ENCODE measurements at regions not wholly inside any gene's neighbourhood (a gene's known extent, or its start where the extent isn't known, plus 50 kb on each side); places are given as distances from the start of the nearest gene placed in this dataset.

GRCh38 chr4:111697176-111697942 lies 447.9 kb upstream of the FAM241A start:
- no peak overlapping the region for H3K4me3 ChIP-seq
- H3K27ac ChIP-seq: no peak overlapping the region
- no peak for TF ChIP-seq CTCF (IDR thresholded peaks at IDR 0.05)
- intact Hi-C loops (cut with DNase I): no loop called here
- peaks cover 0 to 11% (median 0%) of the 10 kb centered on the region in 7 donors for H3K27me3 ChIP-seq
- H3K9me3 ChIP-seq: no peaks in the 10 kb centered on the region
- 51 to 68% methylated on average over 2 of the region's 2 CpGs for WGBS, 2 donors
- DNase-seq (no peak), ATAC-seq (no peak)
- H3K36me3 ChIP-seq: no peaks in the 10 kb centered on the region
- no peaks in the 10 kb centered on the region for H3K4me1 ChIP-seq

- H3K4me3 ChIP-seq: no peak overlapping the region
- H3K36me3 ChIP-seq: no peaks in the 10 kb centered on the region
- H3K27ac ChIP-seq: no peak overlapping the region
- intact Hi-C loops (cut with DNase I): no loop called here
- H3K4me1 ChIP-seq: no peaks in the 10 kb centered on the region
- H3K9me3 ChIP-seq: no peaks in the 10 kb centered on the region
- DNase-seq: no peak
- ATAC-seq: no peak
- H3K27me3 ChIP-seq: peaks cover 0 to 10% (median 0%) of the 10 kb centered on the region in 7 donors
- TF ChIP-seq CTCF (IDR thresholded peaks at IDR 0.05): no peak
Measured at GRCh38 chr4:111698361-111698760, 446.9 kb upstream of the FAM241A start.

GRCh38 chr4:111699165-111699564 lies 446.1 kb upstream of the FAM241A start:
- intact Hi-C loops (cut with DNase I): no loop called here
- Histone ChIP-seq H3K27me3 (peaks cover 0 to 8% (median 0%) of the 10 kb centered on the region in 7 donors), H3K9me3 (no peaks in the 10 kb centered on the region), H3K36me3 (no peaks in the 10 kb centered on the region), H3K4me3 (no peak overlapping the region), H3K4me1 (no peaks in the 10 kb centered on the region), H3K27ac (no peak overlapping the region)
- DNase-seq (no peak), ATAC-seq (no peak)
- TF ChIP-seq CTCF (IDR thresholded peaks at IDR 0.05): no peak

GRCh38 chr4:111701102-111701501 lies 444.2 kb upstream of the FAM241A start:
- Histone ChIP-seq H3K27me3 (peaks cover 0 to 3% (median 0%) of the 10 kb centered on the region in 7 donors), H3K4me3 (no peak overlapping the region), H3K4me1 (no peaks in the 10 kb centered on the region), H3K9me3 (no peaks in the 10 kb centered on the region), H3K27ac (no peak overlapping the region), H3K36me3 (no peaks in the 10 kb centered on the region)
- ATAC-seq: no peak
- 81 to 86% methylated on average over 3 of the region's 3 CpGs for WGBS, 2 donors
- no peak for TF ChIP-seq CTCF (IDR thresholded peaks at IDR 0.05)
- no peak for DNase-seq
- intact Hi-C loops (cut with DNase I): no loop called here
